Hematopoietic multipotent progenitor cell treated with erythropoietin and hydrocortisone succinate and interleukin-3 and kit ligand, for 6 days (in vitro differentiated cells): ENCODE measurements at regions not wholly inside any gene's neighbourhood (a gene's known extent, or its start where the extent isn't known, plus 50 kb on each side); places are given as distances from the start of the nearest gene placed in this dataset.
"Not testable (repeated sequence)": the region's sequence is repeated elsewhere in the genome, so short reads cannot be mapped to it uniquely, and the experiment has no call there.

ENCODE experiments used
- DNase-seq: peaks from one replicate; pipeline ENCODE4 v3.0.0-alpha.2; 2015

- no peak for DNase-seq
Observed at GRCh38 chr10:44300666-44301649, 83.9 kb downstream of the CXCL12 start.

GRCh38 chr10:44298713-44299112, 86.2 kb downstream of the CXCL12 start:
- no peak for DNase-seq

DNA sequence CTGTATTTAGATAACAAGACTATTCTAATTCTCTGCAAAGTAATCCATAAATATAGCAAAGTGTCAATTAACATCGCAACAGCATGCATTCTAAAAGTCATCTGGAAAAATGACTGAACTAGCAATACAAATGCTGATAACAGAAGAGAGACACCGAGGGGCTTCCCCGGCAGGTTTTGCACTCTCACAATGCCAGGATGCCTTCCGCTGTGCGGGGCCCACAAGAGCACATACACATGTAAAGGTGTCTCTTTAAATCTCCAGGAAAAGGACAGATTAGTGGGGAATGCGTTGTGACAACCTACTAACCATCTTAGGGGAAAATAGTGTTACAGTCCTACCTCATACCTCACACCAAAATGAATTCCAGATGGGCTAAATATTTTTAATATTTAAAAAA, 86.9 kb downstream of the CXCL12 start:
- no peak for DNase-seq

DNA sequence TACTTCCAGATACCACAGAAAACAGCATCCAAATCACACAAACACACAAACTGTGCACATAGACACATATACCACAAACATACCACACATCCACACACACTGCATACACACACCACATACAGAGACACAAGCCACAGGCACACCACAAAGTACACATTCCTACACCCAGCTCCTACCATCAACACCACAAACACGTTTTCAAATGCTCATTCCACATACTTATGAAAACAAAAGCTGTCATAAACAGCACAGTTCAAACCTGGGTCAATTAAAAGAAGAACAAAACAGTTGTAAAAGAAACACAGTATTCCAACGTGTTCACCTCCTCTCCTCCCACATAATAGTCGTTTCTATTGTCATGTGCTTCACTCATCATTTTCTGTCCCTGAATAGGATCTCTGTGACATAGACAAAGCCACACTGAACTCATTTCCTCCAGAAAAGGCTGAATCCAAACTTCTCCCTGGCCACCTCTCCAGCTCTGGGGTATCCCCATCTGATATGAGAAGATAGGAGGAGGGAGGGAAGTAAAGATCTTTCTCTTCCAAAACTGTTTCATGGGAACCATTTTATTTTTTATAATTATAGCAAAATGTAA, 89.2 kb downstream of the CXCL12 start:
- no peak for DNase-seq

- no peak for DNase-seq
Observed at GRCh38 chr10:44294726-44295412, 90.0 kb downstream of the CXCL12 start.

DNA sequence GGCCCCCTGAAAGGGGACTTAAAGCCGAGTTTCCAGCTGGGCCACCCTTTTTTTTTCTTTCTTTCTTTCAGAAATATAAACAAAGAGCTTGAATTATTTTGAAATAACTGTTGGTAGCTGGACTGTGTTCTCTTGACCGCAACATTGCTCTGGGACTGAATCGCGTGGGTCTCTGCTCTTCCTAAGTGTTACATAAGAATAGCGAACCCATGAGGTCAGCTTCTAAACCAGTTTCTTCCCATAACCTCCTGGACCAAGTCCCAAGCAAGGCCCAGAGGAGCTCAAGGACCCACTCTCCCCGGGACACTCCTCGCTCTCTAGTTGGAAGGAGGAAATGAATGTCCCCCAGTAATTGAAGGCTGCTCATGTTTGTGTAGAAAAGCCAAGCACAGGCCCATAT, 91.1 kb downstream of the CXCL12 start:
- DNase-seq = no peak

GRCh38 chr10:44293306-44293778, 91.6 kb downstream of the CXCL12 start:
- no peak for DNase-seq

GRCh38 chr10:44292390-44293002, 92.4 kb downstream of the CXCL12 start:
- DNase-seq = no peak

DNA sequence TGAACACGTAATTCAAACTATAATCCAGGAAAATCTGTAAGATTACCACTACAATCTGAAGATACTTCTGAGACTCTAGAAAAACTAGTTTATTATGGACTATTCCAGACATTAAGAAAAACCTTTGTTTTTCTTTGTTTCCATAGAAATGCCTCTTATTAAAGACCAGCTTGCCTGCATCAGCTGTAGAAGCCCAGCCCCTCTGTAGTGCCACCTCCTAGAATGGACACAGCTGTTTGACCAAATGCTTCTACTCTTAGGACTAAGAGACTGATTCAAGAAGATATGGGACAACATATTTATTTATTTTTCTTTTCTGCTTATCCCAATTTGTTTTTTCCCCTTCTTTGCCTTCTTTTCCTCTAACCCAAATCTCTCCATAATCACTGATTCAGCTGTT, 93.8 kb downstream of the CXCL12 start:
- no peak for DNase-seq

- DNase-seq = no peak
Observed at GRCh38 chr10:44289125-44289524, 95.8 kb downstream of the CXCL12 start.

DNA sequence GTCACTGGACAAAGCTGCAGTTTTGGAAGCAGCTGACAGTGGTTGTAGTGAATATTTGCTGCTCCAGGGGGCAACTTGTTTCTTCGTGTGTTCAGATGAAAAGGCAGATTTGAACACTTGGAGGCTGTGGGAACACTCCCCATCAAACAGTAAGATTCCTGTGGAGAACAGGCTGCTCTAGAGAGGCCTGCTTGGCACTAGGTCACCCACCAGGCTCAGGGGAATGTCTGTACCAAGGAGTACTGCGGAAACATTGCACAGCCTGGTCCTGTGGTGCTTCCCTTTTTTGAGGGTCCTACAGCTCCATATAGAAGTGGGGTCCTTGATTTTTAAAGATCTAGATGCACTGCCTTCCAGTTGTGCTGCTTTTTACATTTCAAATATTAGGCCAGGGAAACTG, 97.5 kb downstream of the CXCL12 start:
- no peak for DNase-seq

DNA sequence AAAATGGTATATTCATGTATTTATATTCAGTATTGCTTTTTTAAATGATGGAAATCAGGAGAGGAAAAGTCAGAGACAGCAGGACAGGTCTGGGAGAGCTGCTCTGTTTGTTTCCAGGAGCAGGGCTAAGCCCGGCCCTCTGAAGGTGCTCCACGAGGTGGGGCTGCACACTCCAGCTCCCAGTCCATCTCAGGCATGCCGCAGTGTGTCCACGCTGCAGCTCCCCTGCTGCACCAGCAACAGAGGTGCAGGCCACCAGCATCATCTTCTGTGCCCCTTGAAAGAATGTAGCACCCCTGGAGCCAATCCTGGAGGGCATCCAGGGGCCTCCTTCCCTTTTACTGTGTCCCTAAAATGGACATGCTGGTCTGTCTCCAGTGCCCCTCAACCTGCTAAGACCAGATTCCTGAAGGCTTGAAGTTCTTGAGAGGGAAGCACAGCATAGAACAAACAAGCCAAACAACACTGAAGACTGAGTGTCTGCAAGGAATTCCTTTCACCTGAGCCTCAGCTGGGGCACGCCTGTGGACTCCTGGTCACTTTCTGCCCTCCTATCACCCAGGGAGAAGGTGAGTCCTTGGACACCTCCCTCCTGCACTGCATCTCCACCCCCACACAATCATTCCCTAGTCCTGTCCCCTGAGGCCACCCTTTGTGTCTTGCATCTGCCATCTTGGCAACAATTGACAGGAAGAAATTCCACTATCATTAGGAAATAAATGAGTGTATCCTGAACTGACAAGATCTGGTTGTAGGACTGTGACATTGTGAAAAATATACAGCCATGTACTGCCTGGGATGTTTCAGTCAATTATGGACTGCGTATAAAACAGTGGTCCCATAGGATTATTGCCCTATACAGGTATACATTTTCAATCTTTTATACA, 100.5 kb downstream of the CXCL12 start:
- no peak for DNase-seq

- no peak for DNase-seq
Observed at GRCh38 chr10:44282626-44283300, 102.1 kb downstream of the CXCL12 start.

DNA sequence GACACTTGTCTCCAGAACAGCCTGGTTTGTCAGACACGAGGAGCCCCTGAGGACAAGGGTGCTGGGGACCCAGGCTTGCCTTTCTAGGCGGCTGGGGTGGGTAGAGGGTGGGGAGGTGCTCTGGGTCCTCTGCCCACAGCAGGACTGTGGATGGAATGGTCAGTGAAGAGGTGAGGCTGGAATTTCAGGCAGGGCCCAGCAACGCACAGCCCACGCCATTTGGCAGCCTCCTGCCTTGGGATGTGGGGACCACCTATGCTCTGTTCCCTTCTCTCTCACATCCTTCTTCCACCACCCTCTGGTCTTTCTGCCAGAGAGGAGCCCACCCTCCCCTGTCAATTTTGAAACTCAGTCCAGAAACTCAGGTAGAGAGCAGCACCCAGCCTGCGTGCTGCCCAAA, 103.2 kb downstream of the CXCL12 start:
- no peak for DNase-seq

DNA sequence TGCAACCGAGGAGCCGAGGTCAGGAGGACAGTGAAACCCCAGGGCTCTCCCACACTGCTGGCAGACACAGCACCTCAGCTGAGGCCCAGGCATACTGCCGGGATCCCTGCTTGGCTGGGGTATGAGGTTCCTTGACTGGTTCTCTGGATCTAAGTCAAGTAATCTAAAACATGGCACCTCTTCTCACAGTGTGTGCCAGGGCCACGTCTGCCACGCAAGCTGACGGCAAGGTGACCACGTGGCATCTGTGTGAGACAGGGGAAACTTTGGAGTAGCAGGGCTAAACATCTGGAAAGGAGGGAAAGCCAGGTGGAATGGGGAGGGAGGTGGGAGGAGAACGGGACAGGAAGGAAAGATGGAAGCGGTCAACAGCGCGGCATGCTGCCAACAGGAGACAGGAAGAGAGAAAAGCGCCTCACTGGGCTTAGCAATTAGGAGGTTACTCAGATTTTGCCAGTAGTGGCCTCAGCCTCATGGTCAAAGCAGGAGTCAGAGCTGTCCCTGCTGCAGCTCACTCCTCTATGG, 103.7 kb downstream of the CXCL12 start:
- no peak for DNase-seq

GRCh38 chr10:44280226-44281014, 104.5 kb downstream of the CXCL12 start:
- no peak for DNase-seq

DNA sequence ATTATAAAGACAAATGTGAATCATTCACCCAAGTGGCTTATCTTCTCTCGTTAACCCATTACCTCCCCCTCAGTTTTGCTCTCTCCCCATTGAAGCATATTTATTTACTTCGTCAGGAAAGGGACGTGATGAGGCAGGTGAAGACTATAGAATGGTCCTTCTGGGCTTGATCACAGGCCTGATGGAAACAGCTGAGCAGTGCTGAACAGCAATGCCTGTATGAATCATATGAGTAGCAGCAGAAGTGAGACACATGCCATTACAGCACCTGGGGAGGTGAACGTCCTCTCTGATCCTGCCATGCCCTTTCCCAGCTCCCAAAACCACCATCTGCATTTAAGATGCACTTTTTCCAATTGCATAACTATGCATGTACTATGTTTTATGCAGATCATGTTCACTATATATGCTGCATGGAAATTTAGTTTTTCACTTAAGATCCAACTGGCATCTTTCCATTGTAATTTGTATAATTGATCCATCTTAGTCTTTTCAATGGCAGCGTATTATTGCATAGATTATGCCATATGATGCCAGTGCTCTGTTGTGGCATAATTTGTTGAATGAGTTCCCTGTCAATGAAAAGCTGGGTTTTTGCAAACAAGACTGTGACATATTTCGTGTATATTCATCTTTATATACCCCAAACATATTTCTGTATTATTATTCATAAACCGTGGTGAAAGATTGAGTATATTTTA, 105.3 kb downstream of the CXCL12 start:
- no peak for DNase-seq

DNA sequence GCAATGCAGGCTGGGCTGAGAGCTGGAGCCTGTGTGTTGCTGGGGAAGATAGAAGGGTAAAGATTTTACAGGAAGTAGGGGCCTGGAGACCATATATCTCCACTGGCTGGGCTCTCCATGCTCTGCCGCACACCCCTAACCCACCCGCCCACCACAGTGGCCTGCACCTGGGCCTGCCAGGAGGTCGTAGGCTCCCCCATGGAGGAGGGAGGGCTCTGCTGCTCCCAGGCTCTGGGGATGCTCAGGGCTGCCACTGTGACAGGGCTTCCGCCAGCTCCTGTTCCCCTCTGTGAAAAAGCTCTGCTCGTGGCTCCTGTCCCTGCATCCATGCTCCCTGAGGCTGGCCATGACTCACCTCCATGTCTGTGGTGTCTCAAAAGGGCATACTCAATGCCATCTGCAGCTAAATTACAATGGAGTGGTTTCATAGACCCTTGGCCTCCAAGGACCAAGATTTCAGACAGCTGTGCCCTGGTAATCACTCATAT, 106.0 kb downstream of the CXCL12 start:
- DNase-seq = no peak

DNA sequence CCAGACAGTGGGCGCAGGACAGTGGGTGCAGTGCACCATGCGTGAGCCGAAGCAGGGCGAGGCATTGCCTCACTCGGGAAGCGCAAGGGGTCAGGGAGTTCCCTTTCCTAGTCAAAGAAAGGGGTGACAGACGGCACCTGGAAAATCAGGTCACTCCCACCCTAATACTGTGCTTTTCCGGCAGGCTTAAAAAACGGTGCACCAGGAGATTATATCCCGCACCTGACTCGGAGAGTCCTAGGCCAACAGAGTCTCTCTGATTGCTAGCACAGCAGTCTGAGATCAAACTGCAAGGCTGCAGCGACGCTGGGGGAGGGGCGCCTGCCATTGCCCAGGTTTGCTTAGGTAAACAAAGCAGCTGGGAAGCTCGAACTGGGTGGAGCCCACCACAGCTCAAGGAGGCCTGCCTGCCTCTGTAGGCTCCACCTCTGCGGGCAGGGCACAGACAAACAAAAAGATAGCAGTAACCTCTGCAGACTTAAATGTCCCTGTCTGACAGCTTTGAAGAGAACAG, 116.4 kb downstream of the CXCL12 start:
- DNase-seq = not testable (repeated sequence)
